Neural cell (in vitro differentiated cells): ENCODE measurements at regions not wholly inside any gene's neighbourhood (a gene's known extent, or its start where the extent isn't known, plus 50 kb on each side); places are given as distances from the start of the nearest gene placed in this dataset.

ENCODE experiments used
- H2AFZ ChIP-seq: fragments of 200-600, 300-800 bp; sonication (generic), shearing (Covaris generic); 2 replicates; pipeline ENCODE4 v1.6.0; 2014; ENCODE audit warnings: low read depth, mild to moderate bottlenecking, antibody characterized with exemption, low read length, moderate library complexity
- H3F3A ChIP-seq: fragments of 200-600 bp; shearing (Covaris generic); 2 replicates; pipeline ENCODE4 v1.6.1; 2016; ENCODE audit warnings: mild to moderate bottlenecking, moderate library complexity, mixed read lengths, antibody characterized with exemption, low read length; ENCODE audit not compliant: insufficient read depth, poor library complexity, severe bottlenecking
- H3K27ac ChIP-seq: fragments of 200-600, 300-800 bp; sonication (generic), shearing (Covaris generic); 2 replicates; pipeline ENCODE4 v1.5.1; 2014; ENCODE audit warnings: mild to moderate bottlenecking, low read length, moderate library complexity
- H3K27me3 ChIP-seq: fragments of 300-800, 200-600 bp; sonication (generic), shearing (Covaris generic); 2 replicates; pipeline ENCODE4 v1.6.0; 2014; ENCODE audit warnings: mild to moderate bottlenecking, low read depth, low read length, moderate library complexity; ENCODE audit not compliant: insufficient read depth
- H3K36me3 ChIP-seq: fragments of 300-800, 200-600 bp; sonication (generic), shearing (Covaris generic); 2 replicates; pipeline ENCODE4 v1.5.1; 2014; ENCODE audit warnings: mild to moderate bottlenecking, antibody characterized with exemption, low read length, moderate library complexity; ENCODE audit not compliant: insufficient read depth
- H3K4me2 ChIP-seq: fragments of 300-800, 200-600 bp; sonication (generic), shearing (Covaris generic); 2 replicates; pipeline ENCODE4 v1.6.0; 2014; ENCODE audit warnings: mild to moderate bottlenecking, low read length
- H3K4me3 ChIP-seq: fragments of 300-800, 200-600 bp; sonication (generic), shearing (Covaris generic); 2 replicates; pipeline ENCODE4 v1.5.1; 2014; ENCODE audit warnings: mild to moderate bottlenecking, low read length, moderate library complexity
- H3K79me2 ChIP-seq: fragments of 200-600 bp; shearing (Covaris generic); replicated peaks from 2 replicates; pipeline ENCODE4 v1.6.0; 2014; ENCODE audit warnings: mild to moderate bottlenecking, low read length, moderate library complexity; ENCODE audit not compliant: insufficient read depth
- H3K9ac ChIP-seq: fragments of 300-800, 200-600 bp; sonication (generic), shearing (Covaris generic); 2 replicates; pipeline ENCODE4 v1.6.1; 2016; ENCODE audit warnings: mild to moderate bottlenecking, low read length, mixed read lengths
- H3K9me2 ChIP-seq: fragments of 200-600 bp; shearing (Covaris generic); 2 replicates; pipeline ENCODE4 v1.6.1; 2016; ENCODE audit warnings: mild to moderate bottlenecking, low read length, mixed read lengths; ENCODE audit not compliant: insufficient read depth
- H3K9me3 ChIP-seq: fragments of 200-600, 300-800 bp; sonication (generic), shearing (Covaris generic); 2 replicates; pipeline ENCODE4 v1.6.1; 2016; ENCODE audit warnings: mild to moderate bottlenecking, mixed run types, low read length, moderate library complexity, mixed read lengths
- H4K20me1 ChIP-seq: fragments of 200-600 bp; shearing (Covaris generic); 2 replicates; pipeline ENCODE4 v1.6.1; 2016; ENCODE audit warnings: mild to moderate bottlenecking, mixed run types; ENCODE audit not compliant: insufficient read depth
- EP300 ChIP-seq: fragments of 450-650 bp; conservative IDR thresholded peaks from 2 replicates; pipeline ENCODE4 v1.6.1; 2014; ENCODE audit warnings: antibody characterized with exemption, mild to moderate bottlenecking, moderate library complexity; ENCODE audit not compliant: poor library complexity, severe bottlenecking
- EZH2 ChIP-seq: fragments of 200-600, 300-800 bp; shearing (Covaris generic), sonication (generic); IDR thresholded peaks from 2 replicates; pipeline ENCODE4 v1.6.1; 2014; ENCODE audit warnings: antibody characterized with exemption, low read length, borderline replicate concordance, mild to moderate bottlenecking; ENCODE audit not compliant: insufficient read depth, poor library complexity, severe bottlenecking
- MXI1 ChIP-seq: fragments of 450-650 bp; conservative IDR thresholded peaks from 2 replicates; pipeline ENCODE4 v1.6.1; 2014; ENCODE audit warnings: antibody characterized with exemption, mild to moderate bottlenecking; ENCODE audit not compliant: poor library complexity, severe bottlenecking
- POLR2AphosphoS5 ChIP-seq: IDR thresholded peaks from 2 replicates; pipeline ENCODE4 v1.6.1; 2012
- RAD21 ChIP-seq: fragments of 450-650 bp; conservative IDR thresholded peaks from 2 replicates; pipeline ENCODE4 v1.6.1; 2014; ENCODE audit warnings: antibody characterized with exemption, mild to moderate bottlenecking, moderate library complexity
- SMC3 ChIP-seq: fragments of 450-650 bp; conservative IDR thresholded peaks from 2 replicates; pipeline ENCODE4 v1.6.1; 2014; ENCODE audit warnings: antibody characterized with exemption, mild to moderate bottlenecking, moderate library complexity; ENCODE audit not compliant: poor library complexity
- TAF1 ChIP-seq: IDR thresholded peaks from 2 replicates; pipeline ENCODE4 v1.6.1; 2012; ENCODE audit warnings: low read depth
- TF ChIP-seq, protein P1 (sequence below): fragments of 450-650 bp; IDR thresholded peaks from 2 replicates; pipeline ENCODE4 v1.5.1; 2014; ENCODE audit warnings: antibody characterized with exemption, mild to moderate bottlenecking, moderate library complexity; ENCODE audit not compliant: poor library complexity, severe bottlenecking
- TF ChIP-seq, protein P2 (sequence below): IDR thresholded peaks from 2 replicates; pipeline ENCODE4 v1.6.1; 2012; ENCODE audit warnings: borderline replicate concordance

GRCh38 chr5:124677374-124678351, 68.8 kb downstream of the ZNF608 start:
- Histone ChIP-seq H2AFZ (no peak overlapping the region), H4K20me1 (no peaks in the 10 kb centered on the region), H3K9ac (no peak overlapping the region), H3K4me2 (no peak overlapping the region), H3K4me3 (no peak overlapping the region), H3K9me2 (no peaks in the 10 kb centered on the region), H3K9me3 (no peaks in the 10 kb centered on the region), H3K36me3 (no peaks in the 10 kb centered on the region), H3K27me3 (no peaks in the 10 kb centered on the region), H3K27ac (no peak overlapping the region), H3F3A (no peaks in the 10 kb centered on the region), H3K79me2 (peaks cover 62% of the 10 kb centered on the region)
- TF ChIP-seq, protein P1, sequence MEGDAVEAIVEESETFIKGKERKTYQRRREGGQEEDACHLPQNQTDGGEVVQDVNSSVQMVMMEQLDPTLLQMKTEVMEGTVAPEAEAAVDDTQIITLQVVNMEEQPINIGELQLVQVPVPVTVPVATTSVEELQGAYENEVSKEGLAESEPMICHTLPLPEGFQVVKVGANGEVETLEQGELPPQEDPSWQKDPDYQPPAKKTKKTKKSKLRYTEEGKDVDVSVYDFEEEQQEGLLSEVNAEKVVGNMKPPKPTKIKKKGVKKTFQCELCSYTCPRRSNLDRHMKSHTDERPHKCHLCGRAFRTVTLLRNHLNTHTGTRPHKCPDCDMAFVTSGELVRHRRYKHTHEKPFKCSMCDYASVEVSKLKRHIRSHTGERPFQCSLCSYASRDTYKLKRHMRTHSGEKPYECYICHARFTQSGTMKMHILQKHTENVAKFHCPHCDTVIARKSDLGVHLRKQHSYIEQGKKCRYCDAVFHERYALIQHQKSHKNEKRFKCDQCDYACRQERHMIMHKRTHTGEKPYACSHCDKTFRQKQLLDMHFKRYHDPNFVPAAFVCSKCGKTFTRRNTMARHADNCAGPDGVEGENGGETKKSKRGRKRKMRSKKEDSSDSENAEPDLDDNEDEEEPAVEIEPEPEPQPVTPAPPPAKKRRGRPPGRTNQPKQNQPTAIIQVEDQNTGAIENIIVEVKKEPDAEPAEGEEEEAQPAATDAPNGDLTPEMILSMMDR = no peak
- no peak for TF ChIP-seq EZH2
- TF ChIP-seq TAF1 = no peak
- TF ChIP-seq, protein P2, sequence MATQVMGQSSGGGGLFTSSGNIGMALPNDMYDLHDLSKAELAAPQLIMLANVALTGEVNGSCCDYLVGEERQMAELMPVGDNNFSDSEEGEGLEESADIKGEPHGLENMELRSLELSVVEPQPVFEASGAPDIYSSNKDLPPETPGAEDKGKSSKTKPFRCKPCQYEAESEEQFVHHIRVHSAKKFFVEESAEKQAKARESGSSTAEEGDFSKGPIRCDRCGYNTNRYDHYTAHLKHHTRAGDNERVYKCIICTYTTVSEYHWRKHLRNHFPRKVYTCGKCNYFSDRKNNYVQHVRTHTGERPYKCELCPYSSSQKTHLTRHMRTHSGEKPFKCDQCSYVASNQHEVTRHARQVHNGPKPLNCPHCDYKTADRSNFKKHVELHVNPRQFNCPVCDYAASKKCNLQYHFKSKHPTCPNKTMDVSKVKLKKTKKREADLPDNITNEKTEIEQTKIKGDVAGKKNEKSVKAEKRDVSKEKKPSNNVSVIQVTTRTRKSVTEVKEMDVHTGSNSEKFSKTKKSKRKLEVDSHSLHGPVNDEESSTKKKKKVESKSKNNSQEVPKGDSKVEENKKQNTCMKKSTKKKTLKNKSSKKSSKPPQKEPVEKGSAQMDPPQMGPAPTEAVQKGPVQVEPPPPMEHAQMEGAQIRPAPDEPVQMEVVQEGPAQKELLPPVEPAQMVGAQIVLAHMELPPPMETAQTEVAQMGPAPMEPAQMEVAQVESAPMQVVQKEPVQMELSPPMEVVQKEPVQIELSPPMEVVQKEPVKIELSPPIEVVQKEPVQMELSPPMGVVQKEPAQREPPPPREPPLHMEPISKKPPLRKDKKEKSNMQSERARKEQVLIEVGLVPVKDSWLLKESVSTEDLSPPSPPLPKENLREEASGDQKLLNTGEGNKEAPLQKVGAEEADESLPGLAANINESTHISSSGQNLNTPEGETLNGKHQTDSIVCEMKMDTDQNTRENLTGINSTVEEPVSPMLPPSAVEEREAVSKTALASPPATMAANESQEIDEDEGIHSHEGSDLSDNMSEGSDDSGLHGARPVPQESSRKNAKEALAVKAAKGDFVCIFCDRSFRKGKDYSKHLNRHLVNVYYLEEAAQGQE = no peak
- no peak for TF ChIP-seq MXI1
- no peak for TF ChIP-seq RAD21
- TF ChIP-seq POLR2AphosphoS5 = no peak
- TF ChIP-seq SMC3 = no peak
- no peak for TF ChIP-seq EP300

- Histone ChIP-seq H3K79me2 (peaks cover 69% of the 10 kb centered on the region), H3K27ac (no peak overlapping the region), H3K9me2 (no peaks in the 10 kb centered on the region), H3K9me3 (no peaks in the 10 kb centered on the region), H3F3A (no peaks in the 10 kb centered on the region), H2AFZ (no peak overlapping the region), H3K36me3 (no peaks in the 10 kb centered on the region), H3K27me3 (no peaks in the 10 kb centered on the region), H4K20me1 (no peaks in the 10 kb centered on the region), H3K4me2 (no peak overlapping the region), H3K4me3 (no peak overlapping the region), H3K9ac (no peak overlapping the region)
- TF ChIP-seq EP300 = no peak
- TF ChIP-seq EZH2 = no peak
- no peak for TF ChIP-seq POLR2AphosphoS5
- TF ChIP-seq, protein P2 = no peak
- TF ChIP-seq, protein P1 = no peak
- no peak for TF ChIP-seq TAF1
- no peak for TF ChIP-seq RAD21
- no peak for TF ChIP-seq MXI1
- no peak for TF ChIP-seq SMC3
These were observed 70.2 kb downstream of the ZNF608 start for GRCh38 chr5:124675931-124676846.
